H1 (cell line): ENCODE measurements at regions not wholly inside any gene's neighbourhood (a gene's known extent, or its start where the extent isn't known, plus 50 kb on each side); places are given as distances from the start of the nearest gene placed in this dataset.

Experiments used
- CTCF ChIA-PET: fragments of 300-600 bp; sonication (Branson Sonifier 250); formaldehyde crosslinking; loops from one replicate; lab custom pipeline; 2021; ENCODE audit not compliant: partially characterized antibody; lab: Charles Lee
- POLR2A ChIA-PET: fragments of 300-600 bp; sonication (Branson Sonifier 250); formaldehyde crosslinking; loops from one replicate; lab custom pipeline; 2021; ENCODE audit warnings: inconsistent platforms; ENCODE audit not compliant: partially characterized antibody; lab: Charles Lee
- DNase-seq, 2 experiments: peaks; one replicate each; pipeline versions ENCODE4 v3.0.0 to v3.0.0-alpha.2; 2010 to 2022; ENCODE audit warnings: low spot score in 2 of 2, low read depth in 1 of 2, mixed read lengths in 1 of 2
- FAIRE-seq: peaks from 2 replicates; lab custom pipeline; 2011; peaks lifted over from hg19 to GRCh38; lab: Jason Lieb, UNC
- H2AFZ ChIP-seq: 2 replicates; pipeline ENCODE4 v1.8.1; 2012; ENCODE audit warnings: low read length, inconsistent platforms
- H2AK5ac ChIP-seq: 2 replicates; pipeline ENCODE4 v1.6.1; 2013; ENCODE audit warnings: low read depth, low read length
- H2BK120ac ChIP-seq: replicated peaks from 2 replicates; pipeline ENCODE3; 2013; ENCODE audit warnings: low read depth, low read length, inconsistent platforms
- H2BK12ac ChIP-seq: 2 replicates; pipeline ENCODE4 v1.6.1; 2013; ENCODE audit warnings: low read depth, low read length
- H2BK15ac ChIP-seq: 2 replicates; pipeline ENCODE4 v1.6.1; 2013; ENCODE audit warnings: low read length
- H2BK20ac ChIP-seq: 2 replicates; pipeline ENCODE4 v1.6.1; 2013; ENCODE audit warnings: low read length
- H2BK5ac ChIP-seq: 2 replicates; pipeline ENCODE4 v1.6.1; 2013; ENCODE audit warnings: low read depth, low read length
- H3K14ac ChIP-seq: 2 replicates; pipeline ENCODE4 v1.6.1; 2013; ENCODE audit warnings: inconsistent platforms; ENCODE audit not compliant: insufficient read length
- H3K18ac ChIP-seq: 2 replicates; pipeline ENCODE4 v1.6.1; 2013; ENCODE audit warnings: low read length; ENCODE audit errors: extremely low read depth
- H3K23ac ChIP-seq: 2 replicates; pipeline ENCODE4 v1.6.1; 2013; ENCODE audit warnings: inconsistent platforms; ENCODE audit not compliant: insufficient read length
- H3K23me2 ChIP-seq: 2 replicates; pipeline ENCODE4 v1.6.1; 2013; ENCODE audit warnings: low read depth, low read length
- H3K27ac ChIP-seq: 2 replicates; pipeline ENCODE4 v1.6.1; 2011; ENCODE audit warnings: low read depth, low read length, inconsistent platforms
- H3K27me3 ChIP-seq, 4 experiments: replicated peaks in 1 of 4; 1 replicate in 1 of 4; 2 replicates in 3 of 4; pipeline versions ENCODE4 v1.6.1 to v1.8.1; 2011 to 2013; ENCODE audit warnings: low read length in 3 of 4, mild to moderate bottlenecking in 3 of 4, inconsistent platforms in 2 of 4, mixed read lengths in 2 of 4, moderate library complexity in 1 of 4; ENCODE audit not compliant: control insufficient read depth in 3 of 4, insufficient read depth in 3 of 4; ENCODE audit errors: extremely low read depth in 1 of 4
- H3K36me3 ChIP-seq, 4 experiments: 2 replicates each; pipeline versions ENCODE4 v1.6.1 to v1.8.1; 2011 to 2013; ENCODE audit warnings: mild to moderate bottlenecking in 4 of 4, low read length in 3 of 4, moderate library complexity in 2 of 4, control low read depth in 1 of 4, inconsistent platforms in 1 of 4; ENCODE audit not compliant: insufficient read depth in 4 of 4, control insufficient read depth in 2 of 4
- H3K4ac ChIP-seq: replicated peaks from 2 replicates; pipeline ENCODE3; 2013; ENCODE audit warnings: low read length, low read depth, mixed read lengths, inconsistent platforms; ENCODE audit not compliant: insufficient read length
- H3K4me1 ChIP-seq, 4 experiments: replicated peaks in 1 of 4; 1 replicate in 1 of 4; 2 replicates in 3 of 4; pipeline versions ENCODE4 v1.6.1 to v1.8.1; 2011 to 2013; ENCODE audit warnings: low read length in 3 of 4, inconsistent platforms in 2 of 4, mixed read lengths in 1 of 4; ENCODE audit not compliant: insufficient read depth in 4 of 4, control insufficient read depth in 3 of 4
- H3K4me2 ChIP-seq, 2 experiments: 2 replicates each; pipeline versions ENCODE4 v1.6.1 to v1.8.1; 2011 to 2013; ENCODE audit warnings: low read depth in 2 of 2, low read length in 2 of 2, control low read depth in 1 of 2, inconsistent platforms in 1 of 2, mild to moderate bottlenecking in 1 of 2; ENCODE audit not compliant: insufficient read depth in 1 of 2
- H3K4me3 ChIP-seq, 4 experiments: fragments of 200-600, 300-600 bp in 1 of 4; sonication (generic), shearing (Covaris generic), sonication (Bioruptor Twin) in 1 of 4; 2 replicates each; pipeline versions ENCODE4 v1.5.1 to v1.8.1; 2011 to 2016; ENCODE audit warnings: low read length in 4 of 4, low read depth in 3 of 4, control low read depth in 2 of 4, inconsistent platforms in 2 of 4, mild to moderate bottlenecking in 2 of 4, mixed read lengths in 1 of 4, moderate library complexity in 1 of 4; ENCODE audit not compliant: insufficient read depth in 2 of 4; ENCODE audit errors: extremely low read depth in 1 of 4
- H3K56ac ChIP-seq: replicated peaks from 2 replicates; pipeline ENCODE3; 2013; ENCODE audit warnings: low read depth, mild to moderate bottlenecking, mixed read lengths, low read length, inconsistent platforms; ENCODE audit not compliant: insufficient read length
- H3K79me1 ChIP-seq: 2 replicates; pipeline ENCODE4 v1.6.1; 2013; ENCODE audit warnings: low read depth, low read length, control low read depth
- H3K79me2 ChIP-seq, 2 experiments: 2 replicates each; pipeline versions ENCODE4 v1.6.1 to v1.8.1; 2012 to 2013; ENCODE audit warnings: low read length in 2 of 2, mild to moderate bottlenecking in 2 of 2, inconsistent platforms in 1 of 2; ENCODE audit not compliant: insufficient read depth in 2 of 2, control insufficient read depth in 1 of 2
- H3K9ac ChIP-seq, 4 experiments: replicated peaks in 1 of 4; 1 replicate in 1 of 4; 2 replicates in 3 of 4; pipeline versions ENCODE4 v1.6.1 to v1.8.1; 2011 to 2013; ENCODE audit warnings: low read depth in 3 of 4, low read length in 3 of 4, control low read depth in 2 of 4, mild to moderate bottlenecking in 2 of 4, moderate library complexity in 2 of 4, inconsistent platforms in 1 of 4; ENCODE audit errors: extremely low read depth in 1 of 4
- H3K9me3 ChIP-seq, 2 experiments: 2 replicates each; pipeline versions ENCODE4 v1.6.1 to v1.8.1; 2012 to 2013; ENCODE audit warnings: mild to moderate bottlenecking in 2 of 2, moderate library complexity in 2 of 2, control low read depth in 1 of 2, inconsistent platforms in 1 of 2, low read depth in 1 of 2, low read length in 1 of 2, mixed read lengths in 1 of 2; ENCODE audit not compliant: insufficient read depth in 2 of 2
- H4K20me1 ChIP-seq, 2 experiments: replicated peaks in 1 of 2; 2 replicates each; pipeline versions ENCODE3 to v1.8.1; 2011 to 2013; ENCODE audit warnings: inconsistent platforms in 2 of 2, low read length in 2 of 2, mild to moderate bottlenecking in 1 of 2; ENCODE audit not compliant: insufficient read depth in 2 of 2, control insufficient read depth in 1 of 2
- H4K5ac ChIP-seq: 2 replicates; pipeline ENCODE4 v1.6.1; 2013; ENCODE audit warnings: low read length, low read depth, mixed read lengths, inconsistent platforms; ENCODE audit not compliant: insufficient read length
- H4K8ac ChIP-seq: 2 replicates; pipeline ENCODE4 v1.8.0; 2013; ENCODE audit warnings: mild to moderate bottlenecking, moderate library complexity, low read length, inconsistent platforms; ENCODE audit not compliant: insufficient read depth; ENCODE audit errors: extremely low read depth
- H4K91ac ChIP-seq: replicated peaks from 2 replicates; pipeline ENCODE3; 2013; ENCODE audit warnings: low read length, mixed read lengths, inconsistent platforms; ENCODE audit not compliant: insufficient read length
- EZH2 ChIP-seq: fragments of 200-600 bp; sonication (generic); IDR thresholded peaks from 2 replicates; pipeline ENCODE4 v1.7.1; 2012; ENCODE audit warnings: low read depth, mild to moderate bottlenecking, moderate library complexity, low read length, inconsistent platforms; ENCODE audit not compliant: severe bottlenecking
- POU5F1 ChIP-seq: IDR thresholded peaks from 2 replicates; pipeline ENCODE4 v1.6.1; 2011; ENCODE audit warnings: low read depth, mild to moderate bottlenecking, low read length, moderate library complexity
- RBBP5 ChIP-seq: IDR thresholded peaks from 2 replicates; pipeline ENCODE4 v1.7.1; 2012; ENCODE audit warnings: low read depth, mild to moderate bottlenecking, inconsistent platforms, low read length, moderate library complexity, borderline replicate concordance
- RNF2 ChIP-seq: fragments of 200-900, 300-1000 bp; sonication (generic); IDR thresholded peaks from 2 replicates; pipeline ENCODE4 v1.7.1; 2016; ENCODE audit warnings: borderline replicate concordance, low read depth, mild to moderate bottlenecking, antibody characterized with exemption, low read length; ENCODE audit not compliant: poor library complexity, severe bottlenecking; ENCODE audit errors: missing control alignments
- WGBS, 2 experiments: shearing (Covaris generic) in 1 of 2; methylation state at CpG; one replicate each; pipeline versions ENCODE4 v1.1.6 to v1.1.7; 2013 to 2015; ENCODE audit warnings: low lambda C conversion rate in 2 of 2, mixed read lengths in 2 of 2, inconsistent platforms in 1 of 2, low coverage in 1 of 2, missing lambda C conversion rate in 1 of 2; ENCODE audit not compliant: insufficient replicate concordance in 2 of 2, insufficient coverage in 1 of 2, insufficient read length in 1 of 2; ENCODE audit errors: extremely low coverage in 1 of 2, missing lambda C conversion rate in 1 of 2; 5-methylcytosine and 5-hydroxymethylcytosine counted together

DNA sequence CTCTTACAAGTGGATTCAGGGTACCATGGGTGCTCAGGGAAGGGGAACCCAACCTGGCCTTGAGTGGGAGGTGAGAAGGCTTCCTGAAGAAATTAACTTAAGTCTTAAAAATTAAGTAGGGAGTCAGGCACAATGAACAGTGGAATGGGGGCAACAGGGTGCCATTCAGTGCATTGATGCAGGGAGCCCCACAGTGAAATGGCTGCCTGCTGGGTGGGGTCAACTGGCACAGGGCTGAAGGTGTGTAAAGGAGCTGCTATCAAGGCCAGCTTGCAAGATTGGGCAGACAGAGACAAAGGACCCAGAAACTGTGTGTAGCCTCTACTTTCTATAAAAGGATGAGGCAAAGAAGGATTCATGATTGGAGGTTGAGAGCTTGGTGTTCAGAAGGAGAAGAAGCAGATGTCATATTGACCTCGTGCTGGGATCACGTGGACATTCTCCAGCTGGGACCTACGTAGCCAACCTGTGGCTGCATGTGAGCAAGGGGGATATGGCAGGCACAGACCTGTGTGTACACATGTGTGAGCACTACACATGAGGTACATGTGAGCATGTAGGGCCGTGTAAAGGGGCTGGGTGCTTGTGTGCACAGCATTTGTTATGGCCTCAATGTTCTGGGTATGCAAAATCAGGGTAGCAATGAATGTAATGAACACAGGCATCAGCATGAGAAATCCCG is 209.5 kb upstream of the HAAO start:
- Histone ChIP-seq H3K23me2 (no peaks in the 10 kb centered on the region), H2BK12ac (no peak overlapping the region), H2AFZ (no peak overlapping the region), H2BK120ac (no peak overlapping the region), H2BK20ac (no peak overlapping the region), H4K5ac (no peak overlapping the region), H2BK5ac (no peak overlapping the region), H3K4ac (no peak overlapping the region), H3K36me3 (no peaks in the 10 kb centered on the region), H3K18ac (no peak overlapping the region), H3K4me3 (no peak overlapping the region), H2BK15ac (0 out of 2 replicates have a peak overlapping the region, but pooled peaks have one; percentile 1), H3K4me2 (no peak overlapping the region), H3K27me3 (no peaks in the 10 kb centered on the region), H3K27ac (no peak overlapping the region), H3K4me1 (peaks cover 0 to 3% (median 0%) of the 10 kb centered on the region in 4 experiments; a peak in 1 of 7 replicates), H3K79me1 (no peaks in the 10 kb centered on the region), H3K79me2 (no peaks in the 10 kb centered on the region), H4K8ac (no peak overlapping the region), H4K91ac (no peak overlapping the region), H3K9me3 (no peaks in the 10 kb centered on the region), H2AK5ac (no peak overlapping the region), H3K9ac (no peak overlapping the region), H3K23ac (no peak overlapping the region), H4K20me1 (no peaks in the 10 kb centered on the region), H3K14ac (no peak overlapping the region), H3K56ac (no peak overlapping the region)
- ChIA-PET CTCF (interaction anchor here (1.2 to 2.0 kb wide), 5 partner anchors 16 to 189 kb away, joined by 3 to 11 read pairs (median 3); no protein-coding TSS in a partner anchor), POLR2A (interaction anchor here (1.5 kb wide), 1 partner anchor 12 kb away, joined by 5 read pairs; no protein-coding TSS in a partner anchor)
- no peak for TF ChIP-seq EZH2
- TF ChIP-seq RBBP5 = no peak
- no peak for TF ChIP-seq POU5F1
- no peak for TF ChIP-seq RNF2
- DNase-seq (no peak), FAIRE-seq (no peak)
- WGBS, 2 experiments = 87% methylated on average over 5 of the region's 5 CpGs; no CpG with 5 or more reads in 1 of the 2 experiments
